Brain microvascular endothelial cell (primary cell): ENCODE measurements at regions not wholly inside any gene's neighbourhood (a gene's known extent, or its start where the extent isn't known, plus 50 kb on each side); places are given as distances from the start of the nearest gene placed in this dataset.
"Not testable (repeated sequence)": the region's sequence is repeated elsewhere in the genome, so short reads cannot be mapped to it uniquely, and the experiment has no call there.

Experiments
- DNase-seq: peaks from one replicate; pipeline ENCODE4 v3.0.0-alpha.2; 2020
- H3K27ac ChIP-seq: fragments of 250-450 bp; sonication (Bioruptor Pico); 2 replicates; pipeline ENCODE4 v1.5.1; 2020; ENCODE audit warnings: mild to moderate bottlenecking, moderate library complexity
- H3K27me3 ChIP-seq: fragments of 250-450 bp; sonication (Bioruptor Pico); replicated peaks from 2 replicates; pipeline ENCODE4 v1.5.1; 2020; ENCODE audit warnings: mild to moderate bottlenecking
- H3K36me3 ChIP-seq: fragments of 250-450 bp; sonication (Bioruptor Pico); replicated peaks from 2 replicates; pipeline ENCODE4 v1.5.1; 2020; ENCODE audit warnings: mild to moderate bottlenecking
- H3K4me3 ChIP-seq: 2 replicates; pipeline ENCODE4 v1.5.1; 2011; ENCODE audit warnings: low read depth, mild to moderate bottlenecking, control low read depth, low read length, moderate library complexity
- in situ Hi-C: cut with HindIII; loops from 2 replicates; pipeline ENCODE4 v1.10.0; 2017; ENCODE audit warnings: low sequenced_read_pairs, low pct_ligation_motif_present
- TF ChIP-seq, protein P1 (sequence below): IDR thresholded peaks from 2 replicates; pipeline ENCODE4 v1.5.1; 2011; ENCODE audit warnings: low read depth, mild to moderate bottlenecking, moderate library complexity, low read length, control low read depth, inconsistent platforms; ENCODE audit errors: missing control alignments

GRCh38 chr10:35784751-35785150 is 142.7 kb upstream of the FZD8 start:
- H3K36me3 ChIP-seq: no peaks in the 10 kb centered on the region
- H3K27me3 ChIP-seq: no peaks in the 10 kb centered on the region
- TF ChIP-seq, protein P1, sequence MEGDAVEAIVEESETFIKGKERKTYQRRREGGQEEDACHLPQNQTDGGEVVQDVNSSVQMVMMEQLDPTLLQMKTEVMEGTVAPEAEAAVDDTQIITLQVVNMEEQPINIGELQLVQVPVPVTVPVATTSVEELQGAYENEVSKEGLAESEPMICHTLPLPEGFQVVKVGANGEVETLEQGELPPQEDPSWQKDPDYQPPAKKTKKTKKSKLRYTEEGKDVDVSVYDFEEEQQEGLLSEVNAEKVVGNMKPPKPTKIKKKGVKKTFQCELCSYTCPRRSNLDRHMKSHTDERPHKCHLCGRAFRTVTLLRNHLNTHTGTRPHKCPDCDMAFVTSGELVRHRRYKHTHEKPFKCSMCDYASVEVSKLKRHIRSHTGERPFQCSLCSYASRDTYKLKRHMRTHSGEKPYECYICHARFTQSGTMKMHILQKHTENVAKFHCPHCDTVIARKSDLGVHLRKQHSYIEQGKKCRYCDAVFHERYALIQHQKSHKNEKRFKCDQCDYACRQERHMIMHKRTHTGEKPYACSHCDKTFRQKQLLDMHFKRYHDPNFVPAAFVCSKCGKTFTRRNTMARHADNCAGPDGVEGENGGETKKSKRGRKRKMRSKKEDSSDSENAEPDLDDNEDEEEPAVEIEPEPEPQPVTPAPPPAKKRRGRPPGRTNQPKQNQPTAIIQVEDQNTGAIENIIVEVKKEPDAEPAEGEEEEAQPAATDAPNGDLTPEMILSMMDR: no peak
- in situ Hi-C loops: no loop called here
- H3K27ac ChIP-seq: no peak overlapping the region
- DNase-seq: no peak
- no peak overlapping the region for H3K4me3 ChIP-seq

- no peaks in the 10 kb centered on the region for H3K36me3 ChIP-seq
- H3K4me3 ChIP-seq: no peak overlapping the region
- no peak overlapping the region for H3K27ac ChIP-seq
- H3K27me3 ChIP-seq: no peaks in the 10 kb centered on the region
- DNase-seq: no peak
- in situ Hi-C loops: no loop called here
- TF ChIP-seq, protein P1: no peak
Measured at GRCh38 chr10:35783305-35783838, 141.3 kb upstream of the FZD8 start.

GRCh38 chr10:35781643-35782035 is 139.5 kb upstream of the FZD8 start:
- TF ChIP-seq, protein P1: peak; percentile 54
- Histone ChIP-seq H3K4me3 (no peak overlapping the region), H3K36me3 (no peaks in the 10 kb centered on the region), H3K27me3 (no peaks in the 10 kb centered on the region), H3K27ac (no peak overlapping the region)
- no peak for DNase-seq
- in situ Hi-C loops: no loop called here

- TF ChIP-seq, protein P1: peak; percentile 37
- no peaks in the 10 kb centered on the region for H3K27me3 ChIP-seq
- in situ Hi-C loops: no loop called here
- no peak for DNase-seq
- no peaks in the 10 kb centered on the region for H3K36me3 ChIP-seq
- H3K4me3 ChIP-seq: no peak overlapping the region
- H3K27ac ChIP-seq: no peak overlapping the region
Measured at GRCh38 chr10:35780970-35781642, 139.0 kb upstream of the FZD8 start.

DNA sequence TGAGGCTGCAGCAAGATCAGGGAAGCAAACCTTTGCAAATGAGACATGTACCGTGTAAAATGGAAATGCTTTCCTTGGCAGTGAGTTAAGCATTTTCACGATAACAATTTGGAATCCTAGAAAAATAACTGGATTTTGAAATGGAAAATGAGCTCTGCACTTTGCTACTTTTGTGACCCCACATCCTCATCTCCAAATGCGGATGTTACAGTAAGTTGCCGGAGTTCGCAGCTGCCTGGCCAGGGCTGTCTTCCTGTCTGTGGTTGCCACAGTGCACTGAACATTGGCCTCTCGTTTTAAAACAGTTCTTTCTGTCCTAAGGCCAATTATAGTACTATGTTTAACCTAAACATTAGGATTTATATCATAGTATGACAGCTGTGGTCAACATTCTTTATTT is 136.2 kb upstream of the FZD8 start:
- TF ChIP-seq, protein P1: no peak
- in situ Hi-C loops: no loop called here

DNA sequence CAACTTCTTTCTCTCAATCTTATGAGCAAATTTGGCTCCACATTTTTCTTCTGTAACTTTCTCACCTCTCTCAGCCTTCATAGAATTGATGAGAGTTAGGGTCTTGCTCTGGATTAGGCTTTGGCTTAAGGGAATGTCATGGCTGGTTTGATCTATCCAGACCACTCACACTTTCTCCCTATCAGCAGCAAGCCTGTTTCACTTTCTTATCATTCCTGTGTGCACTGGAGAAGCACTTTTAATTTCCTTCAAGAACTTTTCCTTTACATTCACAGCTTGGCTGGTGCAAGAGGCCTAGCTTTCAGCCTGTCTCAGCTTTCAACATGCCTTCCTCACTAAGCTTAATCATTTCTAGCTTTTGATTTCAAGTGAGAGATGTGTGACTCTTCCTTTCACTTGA is 134.5 kb upstream of the FZD8 start:
- H3K4me3 ChIP-seq, H3K36me3 ChIP-seq, H3K27me3 ChIP-seq, H3K27ac ChIP-seq, in situ Hi-C loops, DNase-seq: not testable (repeated sequence)

More for the DNA sequence above, 136.2 kb upstream of the FZD8 start:
- no peak for DNase-seq
- no peak overlapping the region for H3K27ac ChIP-seq
- no peaks in the 10 kb centered on the region for H3K27me3 ChIP-seq
- no peak overlapping the region for H3K4me3 ChIP-seq
- H3K36me3 ChIP-seq: no peaks in the 10 kb centered on the region
